Activated T-helper 9 cell treated with anti-CD3 and anti-CD28 coated beads, Interleukin-2, amount 50 U/mL, for 16 hours (primary cell): ENCODE measurements at regions not wholly inside any gene's neighbourhood (a gene's known extent, or its start where the extent isn't known, plus 50 kb on each side); places are given as distances from the start of the nearest gene placed in this dataset.
A peak's percentile ranks its signal among the peaks of the same experiment; 100 is the strongest.
"Not testable (repeated sequence)": the region's sequence is repeated elsewhere in the genome, so short reads cannot be mapped to it uniquely, and the experiment has no call there.

Experiments used
- DNase-seq: peaks from one replicate; pipeline ENCODE4 v3.0.0-alpha.2; 2020; ENCODE audit warnings: low read depth

GRCh38 chr2:42999391-42999841 lies 207.0 kb upstream of the HAAO start:
- no peak for DNase-seq

- no peak for DNase-seq
Measured at GRCh38 chr2:42998721-42999120, 206.3 kb upstream of the HAAO start.

DNA sequence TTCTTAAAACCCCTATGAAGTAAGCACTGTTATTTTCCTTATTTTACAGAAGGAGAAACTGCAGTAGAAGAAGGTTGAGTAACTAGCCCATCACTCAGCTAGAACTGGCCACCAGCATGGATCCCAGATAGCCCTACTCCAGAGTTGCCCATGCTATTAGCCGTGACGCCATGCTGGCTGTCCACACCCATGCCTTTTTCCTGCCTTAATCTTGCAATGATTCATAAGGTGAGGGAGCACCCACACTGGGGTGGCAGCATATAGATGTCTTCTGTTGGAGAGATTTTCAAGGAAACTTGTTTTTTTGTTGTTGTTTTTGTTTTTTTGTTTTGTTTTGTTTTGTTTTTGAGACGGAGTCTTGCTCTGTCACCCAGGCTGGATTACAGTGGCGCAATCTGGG lies 204.1 kb upstream of the HAAO start:
- DNase-seq = no peak

GRCh38 chr2:42995752-42996422 lies 203.5 kb upstream of the HAAO start:
- no peak for DNase-seq

DNA sequence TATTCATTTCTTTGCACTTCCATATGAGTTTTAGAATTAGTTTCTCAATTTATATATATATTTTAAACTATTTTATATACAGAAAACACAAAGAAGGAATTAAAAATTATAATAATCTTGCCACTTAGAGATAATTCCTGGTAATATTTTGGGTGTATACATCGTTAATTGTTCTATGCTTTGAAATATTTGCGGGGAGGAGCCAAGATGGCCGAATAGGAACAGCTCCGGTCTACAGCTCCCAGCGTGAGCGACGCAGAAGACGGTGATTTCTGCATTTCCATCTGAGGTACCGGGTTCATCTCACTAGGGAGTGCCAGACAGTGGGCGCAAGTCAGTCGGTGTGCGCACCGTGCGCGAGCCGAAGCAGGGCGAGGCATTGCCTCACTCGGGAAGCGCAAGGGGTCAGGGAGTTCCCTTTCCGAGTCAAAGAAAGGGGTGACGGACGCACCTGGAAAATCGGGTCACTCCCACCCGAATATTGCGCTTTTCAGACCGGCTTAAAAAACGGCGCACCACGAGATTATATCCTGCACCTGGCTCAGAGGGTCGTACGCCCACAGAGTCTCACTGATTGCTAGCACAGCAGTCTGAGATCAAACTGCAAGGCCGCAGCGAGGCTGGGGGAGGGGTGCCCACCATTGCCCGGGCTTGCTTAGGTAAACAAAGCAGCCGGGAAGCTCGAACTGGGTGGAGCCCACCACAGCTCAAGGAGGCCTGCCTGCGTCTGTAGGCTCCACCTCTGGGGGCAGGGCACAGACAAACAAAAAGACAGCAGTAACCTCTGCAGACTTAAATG lies 197.1 kb upstream of the HAAO start:
- not testable (repeated sequence) for DNase-seq

DNA sequence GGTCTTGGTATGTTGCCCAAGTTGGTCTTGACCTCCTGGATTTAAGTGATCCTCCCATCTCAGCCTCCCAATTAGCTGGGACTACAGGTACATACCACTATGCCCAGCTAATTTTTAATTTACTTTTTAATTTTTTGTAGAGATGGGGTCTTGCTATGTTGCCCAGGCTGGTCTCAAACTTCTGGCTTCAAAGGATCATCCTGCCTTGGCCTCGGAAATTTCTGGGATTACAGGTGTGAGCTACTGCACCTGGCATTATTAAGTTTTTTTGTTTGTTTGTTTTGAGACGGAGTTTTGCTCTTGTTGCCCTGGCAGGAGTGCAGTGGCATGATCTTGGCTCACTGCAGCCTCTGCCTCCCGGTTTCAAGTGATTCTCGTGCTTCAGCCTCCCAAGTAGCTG lies 195.7 kb upstream of the HAAO start:
- not testable (repeated sequence) for DNase-seq

- DNase-seq = no peak
Measured at GRCh38 chr2:42987112-42987922, 194.9 kb upstream of the HAAO start.

GRCh38 chr2:42984617-42985016 lies 192.2 kb upstream of the HAAO start:
- DNase-seq = no peak

GRCh38 chr2:42984081-42984480 lies 191.7 kb upstream of the HAAO start:
- no peak for DNase-seq

DNA sequence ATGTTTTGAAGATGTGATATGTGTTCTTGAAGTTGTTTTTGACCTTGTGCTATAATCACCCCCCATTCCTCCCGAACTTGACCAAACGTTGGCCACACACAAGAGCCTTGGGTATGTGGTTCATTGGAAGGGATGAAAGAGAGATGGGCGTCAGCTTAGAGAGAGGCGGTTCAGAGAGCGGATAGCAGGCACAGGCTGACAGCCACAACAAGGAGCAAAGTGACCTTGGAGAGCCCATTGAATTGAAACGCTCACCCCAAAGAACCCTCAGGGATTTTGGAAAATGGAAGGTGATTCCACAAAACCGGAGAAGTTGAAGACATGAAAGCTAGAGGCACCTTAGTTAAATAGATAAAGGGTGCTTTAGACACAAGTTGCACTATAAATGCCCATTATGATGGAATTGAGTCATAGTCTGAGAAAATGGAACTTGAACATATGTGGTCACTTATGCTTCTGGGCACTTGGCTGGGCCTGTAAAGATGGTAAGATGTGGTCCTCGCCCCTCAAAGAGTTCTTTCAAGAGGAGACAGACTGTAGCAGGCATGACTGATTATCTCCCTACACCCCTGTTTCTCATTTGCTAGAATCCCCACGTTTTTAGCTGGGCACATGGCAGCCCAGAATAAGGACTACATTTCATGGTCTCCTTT lies 188.5 kb upstream of the HAAO start:
- DNase-seq = no peak

GRCh38 chr2:42979870-42980763 lies 187.7 kb upstream of the HAAO start:
- no peak for DNase-seq

DNA sequence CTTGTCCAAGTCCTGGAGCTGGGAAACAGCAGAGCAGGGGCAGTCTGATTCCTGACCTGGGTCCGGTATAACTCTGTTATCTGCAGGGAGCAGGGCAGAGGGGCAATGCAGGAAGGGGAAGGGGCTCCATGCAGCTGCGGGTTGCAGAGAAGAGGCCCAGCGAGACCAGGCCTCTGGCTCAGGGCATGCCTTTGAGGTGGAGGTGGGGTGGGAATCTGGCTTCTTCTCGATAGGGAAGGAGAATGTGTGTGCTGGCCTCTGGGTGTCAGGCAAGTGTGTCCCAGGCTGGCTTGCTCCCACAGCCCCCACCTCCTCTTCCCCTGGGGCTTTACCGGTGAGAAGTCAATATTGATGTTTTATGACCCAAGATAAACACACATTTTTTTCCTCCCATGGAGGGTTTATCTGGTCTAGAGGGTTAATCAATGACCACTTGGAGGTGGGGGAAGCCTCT lies 187.1 kb upstream of the HAAO start:
- DNase-seq = no peak

DNA sequence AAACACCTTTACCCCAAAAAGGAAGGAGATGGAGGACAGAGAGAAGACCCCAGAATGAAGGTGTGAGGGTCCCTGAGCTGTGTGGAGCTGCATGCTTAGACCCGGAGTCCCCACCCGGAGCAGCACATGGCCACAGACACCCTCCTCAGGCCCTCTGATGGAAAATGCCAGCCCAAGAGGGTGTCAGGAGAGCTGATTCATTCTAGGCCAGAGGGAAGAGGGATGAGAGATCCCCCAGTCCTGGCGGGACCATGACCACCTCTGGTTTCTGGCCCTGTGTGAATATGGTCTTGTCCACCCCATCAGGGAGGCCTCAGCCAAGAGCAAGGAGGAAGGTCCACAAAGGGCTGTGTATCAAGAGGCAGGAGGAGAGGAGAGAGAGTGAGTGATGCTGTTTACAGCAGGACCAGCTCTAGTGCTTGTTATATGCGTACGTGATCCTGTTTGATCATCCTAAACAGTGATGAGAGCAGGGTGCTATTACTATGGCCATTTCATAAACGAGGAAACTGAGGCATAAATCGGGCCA lies 186.6 kb upstream of the HAAO start:
- DNase-seq = no peak

GRCh38 chr2:42978175-42978886 lies 185.9 kb upstream of the HAAO start:
- no peak for DNase-seq

DNA sequence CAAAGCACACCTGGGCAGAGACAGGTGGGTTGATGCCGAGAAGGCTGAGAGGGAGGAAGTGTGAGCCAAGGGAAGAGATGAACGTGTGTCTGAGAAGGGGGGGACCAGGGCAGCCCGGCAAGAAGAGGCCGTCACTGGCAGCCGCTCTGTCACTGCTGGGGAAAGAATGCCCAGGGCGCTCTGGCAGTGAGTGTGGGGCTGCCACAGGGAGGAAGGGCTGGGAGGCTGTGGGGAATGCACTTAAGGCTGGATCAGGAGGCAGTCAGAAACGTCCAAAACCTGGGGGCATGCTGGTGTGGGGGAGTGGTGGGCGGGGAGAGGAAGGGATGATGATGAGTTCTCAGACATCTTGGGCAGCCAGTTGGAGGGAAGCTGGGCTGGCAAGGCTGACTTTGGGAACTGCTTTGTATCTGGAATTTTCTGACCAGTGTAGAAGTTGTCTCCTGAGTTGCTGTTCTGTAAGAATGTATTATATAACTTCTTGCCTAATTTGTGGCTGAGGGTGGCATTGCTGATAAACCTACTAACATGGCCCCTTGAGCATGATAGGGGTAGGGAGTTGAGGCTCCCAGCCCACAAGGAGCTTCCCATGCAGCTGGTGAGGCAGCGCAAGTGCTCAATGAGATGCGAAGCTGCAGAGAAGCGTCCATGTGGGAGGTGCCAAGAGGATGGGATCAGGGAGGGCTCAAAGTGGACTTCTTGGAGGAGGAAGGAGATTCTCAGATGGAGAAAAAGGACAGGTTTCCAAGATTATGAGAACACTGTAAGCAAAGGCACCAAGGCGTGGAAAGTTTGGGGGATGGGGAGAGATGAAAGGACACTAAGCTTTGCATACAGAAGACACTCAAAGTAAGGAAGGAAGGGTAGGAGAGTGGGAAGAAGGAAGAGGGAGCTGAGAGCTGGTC lies 185.1 kb upstream of the HAAO start:
- DNase-seq = no peak

DNA sequence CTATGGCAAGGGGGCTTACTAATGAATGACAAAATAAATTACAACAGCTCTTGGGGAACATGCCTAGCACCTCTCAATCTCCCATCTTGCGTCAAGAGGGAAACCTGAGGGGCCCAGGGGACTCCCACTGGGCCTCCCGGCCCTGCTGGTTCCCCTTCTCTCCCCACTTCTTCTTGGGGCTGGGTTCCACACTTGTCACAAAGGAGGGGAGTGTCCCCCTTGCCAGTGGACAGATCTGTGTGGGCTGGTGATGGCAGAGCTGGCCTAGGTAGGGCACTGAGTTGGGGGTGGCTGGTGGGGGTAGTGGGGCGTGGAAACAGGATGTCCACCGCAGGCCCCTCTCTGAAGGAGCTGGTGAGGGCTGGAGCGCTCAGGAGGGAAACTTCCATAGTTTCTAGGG lies 184.0 kb upstream of the HAAO start:
- DNase-seq = no peak

GRCh38 chr2:42974721-42975717 lies 182.6 kb upstream of the HAAO start:
- peak; percentile 33 for DNase-seq
